ENCODE measurements at regions not wholly inside any gene's neighbourhood (a gene's known extent, or its start where the extent isn't known, plus 50 kb on each side); places are given as distances from the start of the nearest gene placed in this dataset.

DNA sequence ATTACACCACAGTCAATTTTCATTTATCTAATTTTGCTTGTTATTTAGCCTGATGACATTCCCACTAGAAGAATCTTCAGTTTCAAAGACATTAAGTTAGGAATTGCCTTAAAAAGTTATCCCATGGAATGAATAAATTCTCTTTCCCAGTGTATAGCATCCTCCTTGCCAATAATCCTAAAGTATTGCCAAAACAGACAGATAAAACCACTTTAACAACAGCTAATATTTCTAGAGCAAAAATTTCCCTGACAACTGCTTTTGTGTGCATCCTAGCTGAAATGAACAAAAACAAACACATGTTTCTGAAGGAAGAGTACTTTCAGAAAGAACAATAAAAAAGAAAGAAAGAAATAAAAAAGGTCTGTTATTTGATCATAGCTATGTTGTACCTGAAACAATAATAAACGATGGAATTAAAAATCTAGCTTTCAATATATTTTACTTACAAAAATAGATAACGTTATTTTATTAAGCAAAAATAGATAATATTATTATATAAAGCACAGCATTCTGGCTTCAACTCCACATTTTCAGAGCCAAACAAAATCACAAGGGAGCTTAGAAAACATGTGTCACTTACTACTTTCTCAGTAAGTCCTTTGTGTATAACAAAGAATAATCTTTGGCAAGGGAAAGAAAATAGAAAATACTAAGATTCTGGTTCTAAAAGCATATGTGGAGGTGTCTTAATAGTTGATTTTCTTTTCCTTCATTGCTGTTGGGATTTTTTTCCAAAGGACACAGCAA is 939.0 kb upstream of the CRIM1 start:
- POLR2A ChIA-PET = no interaction called here

DNA sequence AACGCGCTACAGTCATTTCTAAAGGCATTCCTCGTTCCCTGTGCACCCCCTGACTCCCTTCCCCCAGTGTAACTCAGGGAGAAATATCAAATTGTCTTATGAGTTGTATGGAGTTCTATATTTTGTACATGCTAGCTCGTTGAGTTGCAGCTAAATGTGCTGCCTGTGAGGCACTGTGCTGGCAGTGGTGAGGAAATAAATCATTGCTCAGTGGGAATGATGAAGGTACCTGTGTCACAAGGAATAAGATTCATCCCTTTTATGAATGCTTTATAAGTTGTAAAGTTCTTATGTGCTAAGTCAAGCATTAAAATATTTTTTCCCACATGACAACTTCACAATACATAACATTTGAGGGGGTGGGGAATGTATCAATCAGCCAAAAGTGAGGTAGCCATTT is 939.6 kb upstream of the CRIM1 start:
- intact Hi-C loops (cut with DNase I, micrococcal nuclease) = no loop called here
- no peaks in the 10 kb centered on the region for H3K27me3 Mint-ChIP-seq
- DNase-seq (no peak), ATAC-seq (ENCODE audit: poor library complexity) (no peak)
- ChIA-PET POLR2A (no interaction called here), CTCF (no interaction called here)
- TF ChIP-seq, protein P1, sequence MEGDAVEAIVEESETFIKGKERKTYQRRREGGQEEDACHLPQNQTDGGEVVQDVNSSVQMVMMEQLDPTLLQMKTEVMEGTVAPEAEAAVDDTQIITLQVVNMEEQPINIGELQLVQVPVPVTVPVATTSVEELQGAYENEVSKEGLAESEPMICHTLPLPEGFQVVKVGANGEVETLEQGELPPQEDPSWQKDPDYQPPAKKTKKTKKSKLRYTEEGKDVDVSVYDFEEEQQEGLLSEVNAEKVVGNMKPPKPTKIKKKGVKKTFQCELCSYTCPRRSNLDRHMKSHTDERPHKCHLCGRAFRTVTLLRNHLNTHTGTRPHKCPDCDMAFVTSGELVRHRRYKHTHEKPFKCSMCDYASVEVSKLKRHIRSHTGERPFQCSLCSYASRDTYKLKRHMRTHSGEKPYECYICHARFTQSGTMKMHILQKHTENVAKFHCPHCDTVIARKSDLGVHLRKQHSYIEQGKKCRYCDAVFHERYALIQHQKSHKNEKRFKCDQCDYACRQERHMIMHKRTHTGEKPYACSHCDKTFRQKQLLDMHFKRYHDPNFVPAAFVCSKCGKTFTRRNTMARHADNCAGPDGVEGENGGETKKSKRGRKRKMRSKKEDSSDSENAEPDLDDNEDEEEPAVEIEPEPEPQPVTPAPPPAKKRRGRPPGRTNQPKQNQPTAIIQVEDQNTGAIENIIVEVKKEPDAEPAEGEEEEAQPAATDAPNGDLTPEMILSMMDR (IDR thresholded peaks at IDR 0.05) = no peak
- H3K9me3 Mint-ChIP-seq = no peaks in the 10 kb centered on the region
- H3K27ac Mint-ChIP-seq = no peak overlapping the region
- H3K4me1 ChIP-seq (ENCODE audit: insufficient read depth, low read length) = no peaks in the 10 kb centered on the region
- no peak overlapping the region for H3K4me3 ChIP-seq (ENCODE audit: low read length)
- no peaks in the 10 kb centered on the region for H3K9me3 ChIP-seq (ENCODE audit: control insufficient read depth in 1 of 2, insufficient read depth in 1 of 2, low read length in 2 of 2)
- H3K36me3 Mint-ChIP-seq (ENCODE audit: low read depth) = no peaks in the 10 kb centered on the region
- H3K27ac ChIP-seq (ENCODE audit: low read depth in 1 of 2, low read length in 2 of 2) = no peak overlapping the region
- H3K36me3 ChIP-seq (ENCODE audit: insufficient read depth, low read length) = no peaks in the 10 kb centered on the region
- H3K4me3 Mint-ChIP-seq = no peak overlapping the region
- no peaks in the 10 kb centered on the region for H3K27me3 ChIP-seq (ENCODE audit: control insufficient read depth in 1 of 2, insufficient read depth in 2 of 2, low read length in 2 of 2)
- no peaks in the 10 kb centered on the region for H3K4me1 Mint-ChIP-seq (ENCODE audit: low read depth)

More for the DNA sequence above, 939.0 kb upstream of the CRIM1 start:
- Histone ChIP-seq H3K4me1 (ENCODE audit: insufficient read depth, low read length) (no peaks in the 10 kb centered on the region), H3K9me3 (ENCODE audit: control insufficient read depth in 1 of 2, insufficient read depth in 1 of 2, low read length in 2 of 2) (no peaks in the 10 kb centered on the region), H3K27me3 (ENCODE audit: control insufficient read depth in 1 of 2, insufficient read depth in 2 of 2, low read length in 2 of 2) (no peaks in the 10 kb centered on the region), H3K4me3 (ENCODE audit: low read length) (no peak overlapping the region), H3K27ac (ENCODE audit: low read depth in 1 of 2, low read length in 2 of 2) (no peak overlapping the region), H3K36me3 (ENCODE audit: insufficient read depth, low read length) (no peaks in the 10 kb centered on the region)
- CTCF ChIA-PET = no interaction called here
- Mint-ChIP-seq H3K27ac (no peak overlapping the region), H3K36me3 (ENCODE audit: low read depth) (no peaks in the 10 kb centered on the region), H3K27me3 (no peaks in the 10 kb centered on the region), H3K9me3 (no peaks in the 10 kb centered on the region), H3K4me1 (ENCODE audit: low read depth) (no peaks in the 10 kb centered on the region), H3K4me3 (no peak overlapping the region)
- intact Hi-C loops (cut with DNase I, micrococcal nuclease) = no loop called here
- TF ChIP-seq, protein P1 (IDR thresholded peaks at IDR 0.05) = no peak
- ATAC-seq (ENCODE audit: poor library complexity) = no peak
- no peak for DNase-seq

DNA sequence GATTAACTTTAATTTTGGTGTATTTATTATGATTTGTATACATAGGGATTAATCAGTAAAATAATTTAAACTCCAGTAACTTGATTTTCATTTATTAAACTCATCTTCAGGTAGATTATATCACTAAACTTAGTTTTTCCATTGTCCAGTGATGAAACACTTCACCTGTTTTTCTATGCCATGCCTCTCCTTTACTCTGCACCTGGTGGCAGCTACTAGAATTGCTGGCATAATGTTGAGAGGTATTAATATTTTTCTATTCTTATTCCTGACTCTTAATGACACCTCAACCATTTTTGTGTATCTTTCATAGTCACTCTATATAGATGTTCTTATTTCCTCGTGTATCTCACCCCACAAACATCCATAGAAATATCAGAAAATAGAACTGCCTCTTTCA is 940.3 kb upstream of the CRIM1 start:
- H3K27ac ChIP-seq (ENCODE audit: low read depth in 1 of 2, low read length in 2 of 2) = no peak overlapping the region
- no peaks in the 10 kb centered on the region for H3K4me1 ChIP-seq (ENCODE audit: insufficient read depth, low read length)
- no peaks in the 10 kb centered on the region for H3K36me3 Mint-ChIP-seq (ENCODE audit: low read depth)
- ChIA-PET CTCF (no interaction called here), POLR2A (no interaction called here)
- no peak overlapping the region for H3K4me3 ChIP-seq (ENCODE audit: low read length)
- TF ChIP-seq, protein P1 (IDR thresholded peaks at IDR 0.05) = no peak
- H3K9me3 ChIP-seq (ENCODE audit: control insufficient read depth in 1 of 2, insufficient read depth in 1 of 2, low read length in 2 of 2) = no peaks in the 10 kb centered on the region
- no peaks in the 10 kb centered on the region for H3K9me3 Mint-ChIP-seq
- no peak for ATAC-seq (ENCODE audit: poor library complexity)
- H3K27me3 ChIP-seq (ENCODE audit: control insufficient read depth in 1 of 2, insufficient read depth in 2 of 2, low read length in 2 of 2) = no peaks in the 10 kb centered on the region
- no peaks in the 10 kb centered on the region for H3K27me3 Mint-ChIP-seq
- H3K27ac Mint-ChIP-seq = no peak overlapping the region
- H3K4me3 Mint-ChIP-seq = no peak overlapping the region
- no peaks in the 10 kb centered on the region for H3K4me1 Mint-ChIP-seq (ENCODE audit: low read depth)
- intact Hi-C loops (cut with DNase I, micrococcal nuclease) = no loop called here
- no peak for DNase-seq
- no peaks in the 10 kb centered on the region for H3K36me3 ChIP-seq (ENCODE audit: insufficient read depth, low read length)

Data from CD4-positive, alpha-beta T cell (primary cell).